ENCODE measurements at regions not wholly inside any gene's neighbourhood (a gene's known extent, or its start where the extent isn't known, plus 50 kb on each side); places are given as distances from the start of the nearest gene placed in this dataset.

GRCh38 chr12:5197131-5197530 is 153.5 kb downstream of the KCNA5 start:
- TF ChIP-seq, protein P1, sequence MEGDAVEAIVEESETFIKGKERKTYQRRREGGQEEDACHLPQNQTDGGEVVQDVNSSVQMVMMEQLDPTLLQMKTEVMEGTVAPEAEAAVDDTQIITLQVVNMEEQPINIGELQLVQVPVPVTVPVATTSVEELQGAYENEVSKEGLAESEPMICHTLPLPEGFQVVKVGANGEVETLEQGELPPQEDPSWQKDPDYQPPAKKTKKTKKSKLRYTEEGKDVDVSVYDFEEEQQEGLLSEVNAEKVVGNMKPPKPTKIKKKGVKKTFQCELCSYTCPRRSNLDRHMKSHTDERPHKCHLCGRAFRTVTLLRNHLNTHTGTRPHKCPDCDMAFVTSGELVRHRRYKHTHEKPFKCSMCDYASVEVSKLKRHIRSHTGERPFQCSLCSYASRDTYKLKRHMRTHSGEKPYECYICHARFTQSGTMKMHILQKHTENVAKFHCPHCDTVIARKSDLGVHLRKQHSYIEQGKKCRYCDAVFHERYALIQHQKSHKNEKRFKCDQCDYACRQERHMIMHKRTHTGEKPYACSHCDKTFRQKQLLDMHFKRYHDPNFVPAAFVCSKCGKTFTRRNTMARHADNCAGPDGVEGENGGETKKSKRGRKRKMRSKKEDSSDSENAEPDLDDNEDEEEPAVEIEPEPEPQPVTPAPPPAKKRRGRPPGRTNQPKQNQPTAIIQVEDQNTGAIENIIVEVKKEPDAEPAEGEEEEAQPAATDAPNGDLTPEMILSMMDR (conservative IDR thresholded peaks at IDR 0.05 in 1 of 2, IDR thresholded peaks at IDR 0.05 in 1 of 2; ENCODE audit: extremely low read depth in 1 of 2, insufficient read depth in 1 of 2, low read depth in 1 of 2, low read length in 2 of 2) = no peak
- no peak for TF ChIP-seq EZH2 (IDR thresholded peaks at IDR 0.05; ENCODE audit: borderline replicate concordance, low read length)
